Panc1 (cell line): ENCODE measurements at regions not wholly inside any gene's neighbourhood (a gene's known extent, or its start where the extent isn't known, plus 50 kb on each side); places are given as distances from the start of the nearest gene placed in this dataset.

ENCODE experiments used
- ATAC-seq: fragments of 200-7000 bp; cut with Tn5 transposase; 2 replicates; pipeline ENCODE4 v1.9.1; 2020; ENCODE audit warnings: mild to moderate bottlenecking, moderate library complexity
- BruUV-seq: library from RNA; stranded (reverse); fragments of 400-500 nt; replicated peaks from 2 replicates; lab custom pipeline; 2021; lab: Mats Ljungman, UMichigan
- CTCF ChIA-PET: fragments of 300-600 bp; sonication (Branson Sonifier 250); formaldehyde crosslinking; loops from one replicate; lab custom pipeline; 2022; ENCODE audit warnings: antibody characterized with exemption; lab: Charles Lee
- POLR2A ChIA-PET: fragments of 300-600 bp; sonication (Branson Sonifier 250); formaldehyde crosslinking; loops from one replicate; lab custom pipeline; 2022; ENCODE audit warnings: antibody characterized with exemption; lab: Charles Lee
- DNase-seq: peaks from one replicate; pipeline ENCODE4 v3.0.0-alpha.2; 2010; ENCODE audit warnings: low read depth, low spot score
- H3K27ac ChIP-seq: 2 replicates; pipeline ENCODE4 v1.5.1; 2011; ENCODE audit warnings: mild to moderate bottlenecking, low read length, inconsistent platforms
- H3K27me3 ChIP-seq: fragments of 200-500 bp; sonication (Bioruptor generic); 2 replicates; pipeline ENCODE4 v1.6.0; 2014; ENCODE audit warnings: low read length, inconsistent platforms; ENCODE audit not compliant: control insufficient read depth, insufficient read depth
- H3K36me3 ChIP-seq: fragments of 200-500 bp; sonication (Bioruptor generic); 2 replicates; pipeline ENCODE4 v1.5.1; 2014; ENCODE audit warnings: inconsistent platforms, mild to moderate bottlenecking, low read length, moderate library complexity; ENCODE audit not compliant: control insufficient read depth, insufficient read depth
- H3K4me1 ChIP-seq: 2 replicates; pipeline ENCODE4 v1.5.1; 2011; ENCODE audit warnings: inconsistent platforms, mild to moderate bottlenecking, low read length, moderate library complexity; ENCODE audit not compliant: control insufficient read depth, insufficient read depth
- H3K4me3 ChIP-seq, 2 experiments: 2 replicates each; pipeline ENCODE4 v1.5.1; 2011 to 2012; ENCODE audit warnings: low read depth in 2 of 2, low read length in 2 of 2, mild to moderate bottlenecking in 2 of 2, inconsistent platforms in 1 of 2, moderate library complexity in 1 of 2
- H3K9me3 ChIP-seq: fragments of 200-500 bp; sonication (Bioruptor generic); 2 replicates; pipeline ENCODE4 v1.5.1; 2014; ENCODE audit warnings: low read depth, mild to moderate bottlenecking, inconsistent platforms, low read length, moderate library complexity; ENCODE audit not compliant: control insufficient read depth, insufficient read depth
- CTCF ChIP-seq: fragments of 450-650 bp; IDR thresholded peaks from 2 replicates; pipeline ENCODE4 v1.5.1; 2017; ENCODE audit warnings: mild to moderate bottlenecking
- POLR2AphosphoS5 ChIP-seq: IDR thresholded peaks from 2 replicates; pipeline ENCODE4 v1.6.1; 2012; ENCODE audit warnings: mild to moderate bottlenecking, low read depth, low read length, moderate library complexity
- SIN3A ChIP-seq: IDR thresholded peaks from 2 replicates; pipeline ENCODE4 v1.6.1; 2012; ENCODE audit warnings: low read depth, mild to moderate bottlenecking, low read length, moderate library complexity, borderline replicate concordance; ENCODE audit not compliant: insufficient read depth
- TCF7L2 ChIP-seq: IDR thresholded peaks from 2 replicates; pipeline ENCODE4 v1.6.1; 2011; ENCODE audit warnings: mild to moderate bottlenecking, low read depth, low read length, inconsistent platforms
- in situ Hi-C: cut with HindIII; loops from 2 replicates; pipeline ENCODE4 v1.10.0; 2016; ENCODE audit warnings: low sequenced_read_pairs, low pct_unique_long_range_greater_than_20kb
- intact Hi-C: fragments of 100-400 bp; cut with micrococcal nuclease; formaldehyde crosslinking; loops from one replicate; pipeline ENCODE4 v1.10.0; 2022; ENCODE audit not compliant: unreplicated experiment
- TF ChIP-seq, protein P1 (sequence below), 2 experiments: IDR thresholded peaks; 2 replicates each; pipeline ENCODE4 v1.6.1; 2011 to 2012; ENCODE audit warnings: low read depth in 2 of 2, control low read depth in 1 of 2, low read length in 1 of 2, mild to moderate bottlenecking in 1 of 2, moderate library complexity in 1 of 2; ENCODE audit not compliant: insufficient read depth in 1 of 2

DNA sequence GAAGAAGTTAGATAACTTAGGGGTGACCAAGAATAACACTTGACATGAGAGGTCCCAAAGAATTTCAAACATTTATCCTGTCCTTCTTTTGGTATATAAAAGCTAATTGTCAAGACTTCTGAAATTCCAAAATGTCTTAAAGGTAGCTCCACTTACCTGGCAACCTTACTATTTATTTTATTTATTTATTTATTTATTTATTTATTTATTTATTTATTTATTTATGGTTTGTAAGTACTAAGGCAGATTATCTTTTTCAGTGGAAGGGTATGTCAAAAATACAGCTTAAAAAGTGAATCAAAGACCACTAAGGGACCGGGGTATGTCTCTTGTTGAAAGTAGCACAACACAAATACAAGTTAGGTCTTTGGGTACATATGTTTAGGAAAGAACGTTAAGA is 620.8 kb upstream of the B3GALT2 start:
- TF ChIP-seq CTCF: no peak
- no peak for TF ChIP-seq TCF7L2
- TF ChIP-seq, protein P1, sequence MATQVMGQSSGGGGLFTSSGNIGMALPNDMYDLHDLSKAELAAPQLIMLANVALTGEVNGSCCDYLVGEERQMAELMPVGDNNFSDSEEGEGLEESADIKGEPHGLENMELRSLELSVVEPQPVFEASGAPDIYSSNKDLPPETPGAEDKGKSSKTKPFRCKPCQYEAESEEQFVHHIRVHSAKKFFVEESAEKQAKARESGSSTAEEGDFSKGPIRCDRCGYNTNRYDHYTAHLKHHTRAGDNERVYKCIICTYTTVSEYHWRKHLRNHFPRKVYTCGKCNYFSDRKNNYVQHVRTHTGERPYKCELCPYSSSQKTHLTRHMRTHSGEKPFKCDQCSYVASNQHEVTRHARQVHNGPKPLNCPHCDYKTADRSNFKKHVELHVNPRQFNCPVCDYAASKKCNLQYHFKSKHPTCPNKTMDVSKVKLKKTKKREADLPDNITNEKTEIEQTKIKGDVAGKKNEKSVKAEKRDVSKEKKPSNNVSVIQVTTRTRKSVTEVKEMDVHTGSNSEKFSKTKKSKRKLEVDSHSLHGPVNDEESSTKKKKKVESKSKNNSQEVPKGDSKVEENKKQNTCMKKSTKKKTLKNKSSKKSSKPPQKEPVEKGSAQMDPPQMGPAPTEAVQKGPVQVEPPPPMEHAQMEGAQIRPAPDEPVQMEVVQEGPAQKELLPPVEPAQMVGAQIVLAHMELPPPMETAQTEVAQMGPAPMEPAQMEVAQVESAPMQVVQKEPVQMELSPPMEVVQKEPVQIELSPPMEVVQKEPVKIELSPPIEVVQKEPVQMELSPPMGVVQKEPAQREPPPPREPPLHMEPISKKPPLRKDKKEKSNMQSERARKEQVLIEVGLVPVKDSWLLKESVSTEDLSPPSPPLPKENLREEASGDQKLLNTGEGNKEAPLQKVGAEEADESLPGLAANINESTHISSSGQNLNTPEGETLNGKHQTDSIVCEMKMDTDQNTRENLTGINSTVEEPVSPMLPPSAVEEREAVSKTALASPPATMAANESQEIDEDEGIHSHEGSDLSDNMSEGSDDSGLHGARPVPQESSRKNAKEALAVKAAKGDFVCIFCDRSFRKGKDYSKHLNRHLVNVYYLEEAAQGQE (IDR thresholded peaks at IDR 0.05; ENCODE audit: insufficient read depth in 1 of 2, low read depth in 2 of 2, low read length in 1 of 2): no peak
- no peak for TF ChIP-seq SIN3A
- no peak for TF ChIP-seq POLR2AphosphoS5
- Histone ChIP-seq H3K9me3 (no peaks in the 10 kb centered on the region), H3K27ac (no peak overlapping the region), H3K27me3 (no peaks in the 10 kb centered on the region), H3K4me3 (no peak overlapping the region), H3K36me3 (no peaks in the 10 kb centered on the region), H3K4me1 (no peaks in the 10 kb centered on the region)
- no TSS peak for BruUV-seq
- in situ Hi-C loops: no loop called here
- ChIA-PET POLR2A (no interaction called here), CTCF (no interaction called here)
- no peak for ATAC-seq
- no peak for DNase-seq
- intact Hi-C loops: no loop called here

GRCh38 chr1:193806079-193807048 is 620.0 kb upstream of the B3GALT2 start:
- Histone ChIP-seq H3K27me3 (no peaks in the 10 kb centered on the region), H3K36me3 (no peaks in the 10 kb centered on the region), H3K4me1 (no peaks in the 10 kb centered on the region), H3K4me3 (no peak overlapping the region), H3K9me3 (no peaks in the 10 kb centered on the region), H3K27ac (no peak overlapping the region)
- ChIA-PET CTCF (no interaction called here), POLR2A (interaction anchor here (0.6 kb wide), 1 partner anchor 389 kb away, joined by 7 read pairs; no protein-coding TSS in a partner anchor)
- intact Hi-C loops (no loop called here), in situ Hi-C loops (no loop called here)
- BruUV-seq: no TSS peak
- no peak for TF ChIP-seq CTCF
- DNase-seq: no peak
- ATAC-seq: no peak
